ENCODE measurements at regions not wholly inside any gene's neighbourhood (a gene's known extent, or its start where the extent isn't known, plus 50 kb on each side); places are given as distances from the start of the nearest gene placed in this dataset.

GRCh38 chr17:63033142-63033541 is 67.1 kb downstream of the TANC2 start:
- CTCF ChIA-PET = interaction anchor here (0.7 to 3.8 kb wide), 6 partner anchors 10 to 373 kb away, joined by 3 to 17 read pairs (median 4); no protein-coding TSS in a partner anchor
- Histone ChIP-seq H3K4me3 (no peak overlapping the region), H3K9me3 (no peaks in the 10 kb centered on the region), H3K4me1 (peaks cover 52% of the 10 kb centered on the region), H3K27ac (no peak overlapping the region), H3K4me2 (no peak overlapping the region)
- POLR2A ChIA-PET = no interaction called here
- 81% methylated on average over 2 of the region's 2 CpGs for WGBS (ENCODE audit: missing lambda C conversion rate)
- ATAC-seq (no peak), DNase-seq (ENCODE audit: low read depth in 1 of 2, low spot score in 1 of 2) (no peak), FAIRE-seq (no peak)
- TF ChIP-seq NPAS2 (CRISPR knock-in tag; IDR thresholded peaks at IDR 0.05; ENCODE audit: borderline replicate concordance) (no peak), RFX5 (IDR thresholded peaks at IDR 0.05) (no peak), RAD21 (conservative IDR thresholded peaks at IDR 0.05 in 1 of 2, IDR thresholded peaks at IDR 0.05 in 1 of 2) (no peak), HOXA7 (CRISPR knock-in tag; IDR thresholded peaks at IDR 0.05) (no peak)
- TF ChIP-seq, protein P1, sequence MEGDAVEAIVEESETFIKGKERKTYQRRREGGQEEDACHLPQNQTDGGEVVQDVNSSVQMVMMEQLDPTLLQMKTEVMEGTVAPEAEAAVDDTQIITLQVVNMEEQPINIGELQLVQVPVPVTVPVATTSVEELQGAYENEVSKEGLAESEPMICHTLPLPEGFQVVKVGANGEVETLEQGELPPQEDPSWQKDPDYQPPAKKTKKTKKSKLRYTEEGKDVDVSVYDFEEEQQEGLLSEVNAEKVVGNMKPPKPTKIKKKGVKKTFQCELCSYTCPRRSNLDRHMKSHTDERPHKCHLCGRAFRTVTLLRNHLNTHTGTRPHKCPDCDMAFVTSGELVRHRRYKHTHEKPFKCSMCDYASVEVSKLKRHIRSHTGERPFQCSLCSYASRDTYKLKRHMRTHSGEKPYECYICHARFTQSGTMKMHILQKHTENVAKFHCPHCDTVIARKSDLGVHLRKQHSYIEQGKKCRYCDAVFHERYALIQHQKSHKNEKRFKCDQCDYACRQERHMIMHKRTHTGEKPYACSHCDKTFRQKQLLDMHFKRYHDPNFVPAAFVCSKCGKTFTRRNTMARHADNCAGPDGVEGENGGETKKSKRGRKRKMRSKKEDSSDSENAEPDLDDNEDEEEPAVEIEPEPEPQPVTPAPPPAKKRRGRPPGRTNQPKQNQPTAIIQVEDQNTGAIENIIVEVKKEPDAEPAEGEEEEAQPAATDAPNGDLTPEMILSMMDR (IDR thresholded peaks at IDR 0.05) = no peak
- TF ChIP-seq, protein P2, sequence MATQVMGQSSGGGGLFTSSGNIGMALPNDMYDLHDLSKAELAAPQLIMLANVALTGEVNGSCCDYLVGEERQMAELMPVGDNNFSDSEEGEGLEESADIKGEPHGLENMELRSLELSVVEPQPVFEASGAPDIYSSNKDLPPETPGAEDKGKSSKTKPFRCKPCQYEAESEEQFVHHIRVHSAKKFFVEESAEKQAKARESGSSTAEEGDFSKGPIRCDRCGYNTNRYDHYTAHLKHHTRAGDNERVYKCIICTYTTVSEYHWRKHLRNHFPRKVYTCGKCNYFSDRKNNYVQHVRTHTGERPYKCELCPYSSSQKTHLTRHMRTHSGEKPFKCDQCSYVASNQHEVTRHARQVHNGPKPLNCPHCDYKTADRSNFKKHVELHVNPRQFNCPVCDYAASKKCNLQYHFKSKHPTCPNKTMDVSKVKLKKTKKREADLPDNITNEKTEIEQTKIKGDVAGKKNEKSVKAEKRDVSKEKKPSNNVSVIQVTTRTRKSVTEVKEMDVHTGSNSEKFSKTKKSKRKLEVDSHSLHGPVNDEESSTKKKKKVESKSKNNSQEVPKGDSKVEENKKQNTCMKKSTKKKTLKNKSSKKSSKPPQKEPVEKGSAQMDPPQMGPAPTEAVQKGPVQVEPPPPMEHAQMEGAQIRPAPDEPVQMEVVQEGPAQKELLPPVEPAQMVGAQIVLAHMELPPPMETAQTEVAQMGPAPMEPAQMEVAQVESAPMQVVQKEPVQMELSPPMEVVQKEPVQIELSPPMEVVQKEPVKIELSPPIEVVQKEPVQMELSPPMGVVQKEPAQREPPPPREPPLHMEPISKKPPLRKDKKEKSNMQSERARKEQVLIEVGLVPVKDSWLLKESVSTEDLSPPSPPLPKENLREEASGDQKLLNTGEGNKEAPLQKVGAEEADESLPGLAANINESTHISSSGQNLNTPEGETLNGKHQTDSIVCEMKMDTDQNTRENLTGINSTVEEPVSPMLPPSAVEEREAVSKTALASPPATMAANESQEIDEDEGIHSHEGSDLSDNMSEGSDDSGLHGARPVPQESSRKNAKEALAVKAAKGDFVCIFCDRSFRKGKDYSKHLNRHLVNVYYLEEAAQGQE (IDR thresholded peaks at IDR 0.05) = no peak

DNA sequence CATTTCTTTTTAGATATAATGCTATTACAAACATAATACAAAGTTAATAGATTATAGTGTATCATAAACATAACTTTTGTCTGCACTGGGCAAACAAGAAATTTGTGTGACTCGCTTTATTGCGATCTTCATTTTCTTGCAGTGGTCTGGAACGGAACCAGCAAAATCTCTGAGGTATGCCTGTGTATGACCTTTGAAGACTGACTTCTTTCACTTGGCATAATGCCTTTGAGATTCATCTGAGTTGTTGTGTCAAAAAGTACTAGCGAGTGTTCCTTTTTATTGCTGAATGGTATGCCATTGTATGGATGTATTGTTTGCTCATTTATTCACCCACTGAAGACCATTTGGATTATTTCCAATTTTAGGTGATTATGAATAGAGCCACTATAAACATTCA is 69.2 kb downstream of the TANC2 start:
- Histone ChIP-seq H3K4me1 (peaks cover 59% of the 10 kb centered on the region), H3K27ac (no peak overlapping the region), H3K9me3 (no peaks in the 10 kb centered on the region), H3K4me3 (no peak overlapping the region), H3K4me2 (peak overlapping the region; percentile 57)
- CTCF ChIA-PET = no interaction called here
- ATAC-seq (peak in 1 of 2 experiments; percentile 33; a peak in 3 of 6 replicates), FAIRE-seq (no peak), DNase-seq (ENCODE audit: low read depth in 1 of 2, low spot score in 1 of 2) (peak in 1 of 2 experiments; percentile 36)
- POLR2A ChIA-PET = no interaction called here
- WGBS (ENCODE audit: missing lambda C conversion rate) = 37% methylated on average over 4 of the region's 4 CpGs
- TF ChIP-seq CBX2 (IDR thresholded peaks at IDR 0.05; ENCODE audit: borderline replicate concordance, low read depth) = no peak
- TF ChIP-seq ELK1 (IDR thresholded peaks at IDR 0.05; ENCODE audit: low read depth, low read length) = no peak
- no peak for TF ChIP-seq FOSL2 (IDR thresholded peaks at IDR 0.05)
- TF ChIP-seq FOSL2 (CRISPR knock-in tag; IDR thresholded peaks at IDR 0.05) = 0 out of 2 replicates have a peak, but pooled peaks have one; percentile 21
- TF ChIP-seq ZC3H11A (IDR thresholded peaks at IDR 0.05) = no peak
- no peak for TF ChIP-seq HOXB5 (CRISPR knock-in tag; IDR thresholded peaks at IDR 0.05)
- TF ChIP-seq JUNB (IDR thresholded peaks at IDR 0.05) = 0 out of 2 replicates have a peak, but pooled peaks have one; percentile 26
- no peak for TF ChIP-seq NFE2L2 (conservative IDR thresholded peaks at IDR 0.05; ENCODE audit: low read length)

GRCh38 chr17:63035695-63036094 is 69.7 kb downstream of the TANC2 start:
- ATAC-seq (peak in 1 of 2 experiments; percentile 10; a peak in 2 of 6 replicates), DNase-seq (ENCODE audit: low read depth in 1 of 2, low spot score in 1 of 2) (no peak), FAIRE-seq (no peak)
- TF ChIP-seq, protein P3, sequence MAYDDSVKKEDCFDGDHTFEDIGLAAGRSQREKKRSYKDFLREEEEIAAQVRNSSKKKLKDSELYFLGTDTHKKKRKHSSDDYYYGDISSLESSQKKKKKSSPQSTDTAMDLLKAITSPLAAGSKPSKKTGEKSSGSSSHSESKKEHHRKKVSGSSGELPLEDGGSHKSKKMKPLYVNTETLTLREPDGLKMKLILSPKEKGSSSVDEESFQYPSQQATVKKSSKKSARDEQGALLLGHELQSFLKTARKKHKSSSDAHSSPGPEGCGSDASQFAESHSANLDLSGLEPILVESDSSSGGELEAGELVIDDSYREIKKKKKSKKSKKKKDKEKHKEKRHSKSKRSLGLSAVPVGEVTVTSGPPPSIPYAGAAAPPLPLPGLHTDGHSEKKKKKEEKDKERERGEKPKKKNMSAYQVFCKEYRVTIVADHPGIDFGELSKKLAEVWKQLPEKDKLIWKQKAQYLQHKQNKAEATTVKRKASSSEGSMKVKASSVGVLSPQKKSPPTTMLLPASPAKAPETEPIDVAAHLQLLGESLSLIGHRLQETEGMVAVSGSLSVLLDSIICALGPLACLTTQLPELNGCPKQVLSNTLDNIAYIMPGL (CRISPR knock-in tag; IDR thresholded peaks at IDR 0.05; ENCODE audit: borderline replicate concordance) = no peak
- TF ChIP-seq HOXA7 (CRISPR knock-in tag; IDR thresholded peaks at IDR 0.05) (no peak), KDM1A (IDR thresholded peaks at IDR 0.05; ENCODE audit: low read depth) (no peak), HOXB5 (CRISPR knock-in tag; IDR thresholded peaks at IDR 0.05) (no peak), NR3C1 (IDR thresholded peaks at IDR 0.05) (no peak), ESRRA (IDR thresholded peaks at IDR 0.05; ENCODE audit: borderline replicate concordance, low read length) (no peak), ZSCAN20 (CRISPR knock-in tag; IDR thresholded peaks at IDR 0.05) (no peak), POLR2A (IDR thresholded peaks at IDR 0.05; ENCODE audit: low read length) (no peak), CEBPB (IDR thresholded peaks at IDR 0.05) (no peak), PBX3 (IDR thresholded peaks at IDR 0.05) (no peak)
- TF ChIP-seq, protein P1 (IDR thresholded peaks at IDR 0.05) = no peak
- Histone ChIP-seq H3K4me2 (peak overlapping the region; percentile 57), H3K9me3 (no peaks in the 10 kb centered on the region), H3K27ac (peak overlapping the region in 1 of 2 experiments; percentile 14; a peak in 1 of 6 replicates), H3K4me1 (peaks cover 63% of the 10 kb centered on the region), H3K4me3 (no peak overlapping the region)
- WGBS (ENCODE audit: missing lambda C conversion rate) = 42% methylated on average over 3 of the region's 3 CpGs
- ChIA-PET POLR2A (no interaction called here), CTCF (no interaction called here)

Measured in A549 (cell line).